Stimulated activated CD8-positive, alpha-beta memory T cell treated with anti-CD3 and anti-CD28 coated beads, Interleukin-2, amount 100 ng/mL, for 48 hours (primary cell): ENCODE measurements at regions not wholly inside any gene's neighbourhood (a gene's known extent, or its start where the extent isn't known, plus 50 kb on each side); places are given as distances from the start of the nearest gene placed in this dataset.
"Not testable (repeated sequence)": the region's sequence is repeated elsewhere in the genome, so short reads cannot be mapped to it uniquely, and the experiment has no call there.

Source experiments
- DNase-seq, 2 donors: peaks; one replicate each; pipeline ENCODE4 v3.0.0-alpha.2; 2020; ENCODE audit warnings: low read depth in 2 of 2

GRCh38 chr12:60498656-60499055, 902.8 kb downstream of the SLC16A7 start:
- DNase-seq = no peak

GRCh38 chr12:60501124-60501729, 905.4 kb downstream of the SLC16A7 start:
- DNase-seq = no peak

GRCh38 chr12:60522684-60523400, 927.0 kb downstream of the SLC16A7 start:
- no peak for DNase-seq

GRCh38 chr12:60529261-60529660, 933.4 kb downstream of the SLC16A7 start:
- DNase-seq = no peak

- no peak for DNase-seq
Measured at GRCh38 chr12:60529723-60530122, 933.9 kb downstream of the SLC16A7 start.

GRCh38 chr12:60535363-60535762, 939.5 kb downstream of the SLC16A7 start:
- no peak for DNase-seq

GRCh38 chr12:60539592-60539991, 943.8 kb downstream of the SLC16A7 start:
- no peak for DNase-seq

- DNase-seq = no peak
Measured at GRCh38 chr12:60568914-60569313, 973.1 kb downstream of the SLC16A7 start.

- no peak for DNase-seq
Measured at GRCh38 chr12:60577607-60578006, 981.8 kb downstream of the SLC16A7 start.

- not testable (repeated sequence) for DNase-seq
Measured at GRCh38 chr12:60587664-60588063, 991.8 kb downstream of the SLC16A7 start.

GRCh38 chr12:60594035-60594711, 998.3 kb downstream of the SLC16A7 start:
- DNase-seq = no peak

- DNase-seq = no peak
Measured at GRCh38 chr12:60602601-60603000, 1006.8 kb downstream of the SLC16A7 start.

- DNase-seq = not testable (repeated sequence)
Measured at GRCh38 chr12:60603475-60603874, 1007.6 kb downstream of the SLC16A7 start.

GRCh38 chr12:60616400-60616799, 1020.6 kb downstream of the SLC16A7 start:
- DNase-seq = no peak

- DNase-seq = no peak
Measured at GRCh38 chr12:60630796-60631195, 1035.0 kb downstream of the SLC16A7 start.

- DNase-seq = no peak
Measured at GRCh38 chr12:60644076-60644475, 1048.2 kb downstream of the SLC16A7 start.

- no peak for DNase-seq
Measured at GRCh38 chr12:60666895-60667294, 1071.1 kb downstream of the SLC16A7 start.

- no peak for DNase-seq
Measured at GRCh38 chr12:60672949-60673348, 1077.1 kb downstream of the SLC16A7 start.

GRCh38 chr12:60684988-60685655, 1089.3 kb downstream of the SLC16A7 start:
- no peak for DNase-seq

GRCh38 chr12:60689137-60689536, 1093.3 kb downstream of the SLC16A7 start:
- DNase-seq = no peak

- no peak for DNase-seq
Measured at GRCh38 chr12:60693019-60693626, 1097.3 kb downstream of the SLC16A7 start.
